Stimulated activated CD8-positive, alpha-beta memory T cell treated with anti-CD3 and anti-CD28 coated beads, Interleukin-12 subunit alpha, Interleukin-12 subunit beta, amount 100 ng/mL, for 4 hours (primary cell): ENCODE measurements at regions not wholly inside any gene's neighbourhood (a gene's known extent, or its start where the extent isn't known, plus 50 kb on each side); places are given as distances from the start of the nearest gene placed in this dataset.

Experiments
- DNase-seq: peaks from one replicate; pipeline ENCODE4 v3.0.0-alpha.2; 2020; ENCODE audit warnings: low read depth

GRCh38 chr16:86158688-86159360, 259.9 kb downstream of the IRF8 start:
- no peak for DNase-seq

GRCh38 chr16:86165479-86165878, 266.5 kb downstream of the IRF8 start:
- DNase-seq = no peak

- DNase-seq = no peak
Measured at GRCh38 chr16:86166414-86166813, 267.5 kb downstream of the IRF8 start.

- no peak for DNase-seq
Measured at GRCh38 chr16:86167061-86167460, 268.1 kb downstream of the IRF8 start.

GRCh38 chr16:86170720-86171119, 271.8 kb downstream of the IRF8 start:
- no peak for DNase-seq

- DNase-seq = no peak
Measured at GRCh38 chr16:86171329-86171728, 272.4 kb downstream of the IRF8 start.

GRCh38 chr16:86175816-86176215, 276.9 kb downstream of the IRF8 start:
- no peak for DNase-seq

GRCh38 chr16:86176462-86176861, 277.5 kb downstream of the IRF8 start:
- DNase-seq = no peak

- no peak for DNase-seq
Measured at GRCh38 chr16:86180244-86180643, 281.3 kb downstream of the IRF8 start.

- no peak for DNase-seq
Measured at GRCh38 chr16:86180780-86181179, 281.8 kb downstream of the IRF8 start.

GRCh38 chr16:86181526-86181925, 282.6 kb downstream of the IRF8 start:
- DNase-seq = no peak

GRCh38 chr16:86184185-86184584, 285.2 kb downstream of the IRF8 start:
- no peak for DNase-seq

- no peak for DNase-seq
Measured at GRCh38 chr16:86185089-86185488, 286.1 kb downstream of the IRF8 start.

- DNase-seq = no peak
Measured at GRCh38 chr16:86186313-86186712, 287.4 kb downstream of the IRF8 start.

GRCh38 chr16:86189934-86190333, 291.0 kb downstream of the IRF8 start:
- no peak for DNase-seq

- DNase-seq = no peak
Measured at GRCh38 chr16:86191663-86192062, 292.7 kb downstream of the IRF8 start.

- no peak for DNase-seq
Measured at GRCh38 chr16:86193528-86194193, 294.7 kb downstream of the IRF8 start.

- no peak for DNase-seq
Measured at GRCh38 chr16:86195863-86196630, 297.1 kb downstream of the IRF8 start.

GRCh38 chr16:86196687-86197391, 297.9 kb downstream of the IRF8 start:
- DNase-seq = no peak

- no peak for DNase-seq
Measured at GRCh38 chr16:86198206-86199118, 299.5 kb downstream of the IRF8 start.

GRCh38 chr16:86199182-86199581, 300.2 kb downstream of the IRF8 start:
- no peak for DNase-seq
